ENCODE measurements at regions not wholly inside any gene's neighbourhood (a gene's known extent, or its start where the extent isn't known, plus 50 kb on each side); places are given as distances from the start of the nearest gene placed in this dataset.
A peak's percentile ranks its signal among the peaks of the same experiment; 100 is the strongest.
"Not testable (repeated sequence)": the region's sequence is repeated elsewhere in the genome, so short reads cannot be mapped to it uniquely, and the experiment has no call there.

DNA sequence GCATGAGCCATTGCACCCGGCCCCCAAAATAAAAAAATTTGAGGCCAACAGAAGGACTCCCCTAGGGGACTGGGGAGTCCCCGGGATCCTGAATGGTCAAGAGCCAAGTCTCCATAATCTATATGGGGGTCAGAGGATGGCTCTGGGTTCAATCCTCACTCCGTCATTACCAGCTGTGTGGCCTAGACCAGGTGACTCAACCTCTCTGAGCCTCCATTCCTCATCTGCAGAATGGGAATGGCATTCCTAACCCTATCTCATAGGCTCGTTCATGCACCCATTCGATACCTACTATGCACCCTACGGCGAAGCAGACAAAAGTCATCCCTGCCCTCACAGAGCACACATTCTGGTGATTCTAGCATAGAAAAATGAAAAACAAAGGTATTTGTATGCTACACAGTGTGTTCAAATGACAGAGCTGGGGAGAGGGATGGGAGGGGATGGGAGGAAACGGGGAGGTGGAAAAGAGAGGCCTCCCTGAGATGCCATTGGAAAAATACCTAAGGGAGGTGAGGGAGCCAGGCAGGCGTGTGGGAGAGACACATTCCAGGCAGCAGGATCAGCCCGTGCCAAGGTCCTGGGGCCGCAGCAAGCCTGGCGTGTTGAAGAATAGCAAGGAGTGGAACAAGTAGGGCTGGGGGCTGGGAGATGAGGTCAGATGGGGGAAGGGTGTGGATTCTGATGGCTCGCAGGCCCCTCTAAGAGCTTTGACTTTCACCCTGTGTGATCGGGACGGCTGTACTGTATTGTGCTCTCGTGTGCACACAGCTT is 71.2 kb downstream of the RMI2 start:
- no peak for DNase-seq (ENCODE audit: low spot score)

DNA sequence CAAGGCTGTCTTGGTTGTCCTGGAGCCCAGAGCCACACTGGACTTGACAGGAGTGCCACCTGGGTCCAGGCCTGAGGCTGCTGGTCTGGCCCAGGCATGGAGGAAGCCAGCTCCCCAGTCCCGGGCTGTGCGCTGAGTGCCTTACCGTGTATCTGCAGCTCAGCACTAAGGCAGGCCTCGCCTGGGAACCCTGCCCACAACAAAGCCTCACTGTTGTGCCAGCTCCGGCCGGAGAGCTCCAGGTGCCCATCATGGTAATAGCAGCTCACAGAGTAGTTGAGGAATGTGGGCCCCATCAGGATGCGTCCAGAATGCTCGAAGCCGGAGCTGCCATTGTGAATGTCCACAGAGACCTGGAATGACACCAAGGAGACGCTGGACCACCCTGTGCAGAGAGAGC is 72.2 kb downstream of the RMI2 start:
- no peak for DNase-seq (ENCODE audit: low spot score)

GRCh38 chr16:11418506-11418905 is 73.2 kb downstream of the RMI2 start:
- DNase-seq (ENCODE audit: low spot score): no peak

GRCh38 chr16:11420067-11420466 is 74.8 kb downstream of the RMI2 start:
- not testable (repeated sequence) for DNase-seq (ENCODE audit: low spot score)

- DNase-seq (ENCODE audit: low spot score): no peak
Measured at GRCh38 chr16:11420895-11421294, 75.6 kb downstream of the RMI2 start.

- DNase-seq (ENCODE audit: low spot score): no peak
Measured at GRCh38 chr16:11422381-11423314, 77.4 kb downstream of the RMI2 start.

GRCh38 chr16:11423315-11424117 is 78.3 kb downstream of the RMI2 start:
- DNase-seq (ENCODE audit: low spot score): no peak

- no peak for DNase-seq (ENCODE audit: low spot score)
Measured at GRCh38 chr16:11424118-11424460, 78.8 kb downstream of the RMI2 start.

- no peak for DNase-seq (ENCODE audit: low spot score)
Measured at GRCh38 chr16:11425140-11425539, 79.9 kb downstream of the RMI2 start.

DNA sequence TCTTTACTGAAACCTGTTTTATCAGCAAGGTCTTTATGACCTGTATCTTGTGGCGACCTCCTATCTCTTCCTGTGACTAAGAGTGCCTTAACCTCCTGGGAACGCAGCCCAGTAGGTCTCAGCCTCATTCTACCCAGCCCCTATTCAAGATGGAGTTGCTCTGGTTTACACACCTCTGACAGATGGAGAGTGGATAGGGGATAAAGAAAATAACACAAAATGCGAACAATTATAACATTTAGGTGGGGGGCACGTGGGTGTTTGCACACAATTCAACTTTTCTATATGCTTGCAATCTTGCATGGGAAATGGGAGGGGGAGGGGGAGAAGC is 83.3 kb downstream of the RMI2 start:
- no peak for DNase-seq (ENCODE audit: low spot score)

DNA sequence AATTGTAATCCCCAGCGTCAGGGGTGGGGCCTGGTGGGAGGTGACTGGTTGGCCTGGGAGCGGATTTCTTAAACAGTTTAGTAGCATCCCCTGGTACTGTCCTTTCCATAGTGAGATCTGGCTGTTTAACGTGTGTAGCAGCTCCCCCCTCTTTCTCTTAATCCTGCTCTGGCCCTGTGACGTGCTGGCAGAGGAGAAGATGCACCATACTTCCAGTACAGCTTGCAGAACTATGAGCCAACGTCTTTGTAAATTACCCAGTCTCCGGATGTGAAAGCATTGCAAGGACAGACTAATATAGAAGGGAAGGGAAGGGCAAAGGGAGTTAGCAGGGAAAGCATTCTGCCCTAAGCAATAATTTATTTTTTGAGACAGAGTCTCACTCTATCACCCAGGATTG is 83.9 kb downstream of the RMI2 start:
- DNase-seq (ENCODE audit: low spot score): no peak

DNA sequence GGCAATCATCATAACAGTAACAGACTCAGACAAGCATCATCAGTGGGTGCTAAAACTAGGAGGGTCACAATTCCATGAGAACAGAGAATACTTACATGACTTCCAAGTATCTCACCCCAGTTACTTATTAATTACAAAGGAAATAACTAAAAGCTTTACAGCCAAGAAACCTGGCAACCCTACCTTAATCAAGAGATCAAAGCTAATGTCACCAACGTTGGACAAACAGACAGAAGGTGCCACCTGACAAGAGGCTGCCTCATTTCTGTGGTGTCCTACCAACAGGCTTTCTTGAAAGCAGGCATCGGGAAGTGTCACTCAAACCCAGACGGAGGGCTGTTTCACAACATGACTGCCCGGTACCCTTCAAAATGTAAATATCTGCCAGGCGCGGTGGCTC is 84.6 kb downstream of the RMI2 start:
- no peak for DNase-seq (ENCODE audit: low spot score)

DNA sequence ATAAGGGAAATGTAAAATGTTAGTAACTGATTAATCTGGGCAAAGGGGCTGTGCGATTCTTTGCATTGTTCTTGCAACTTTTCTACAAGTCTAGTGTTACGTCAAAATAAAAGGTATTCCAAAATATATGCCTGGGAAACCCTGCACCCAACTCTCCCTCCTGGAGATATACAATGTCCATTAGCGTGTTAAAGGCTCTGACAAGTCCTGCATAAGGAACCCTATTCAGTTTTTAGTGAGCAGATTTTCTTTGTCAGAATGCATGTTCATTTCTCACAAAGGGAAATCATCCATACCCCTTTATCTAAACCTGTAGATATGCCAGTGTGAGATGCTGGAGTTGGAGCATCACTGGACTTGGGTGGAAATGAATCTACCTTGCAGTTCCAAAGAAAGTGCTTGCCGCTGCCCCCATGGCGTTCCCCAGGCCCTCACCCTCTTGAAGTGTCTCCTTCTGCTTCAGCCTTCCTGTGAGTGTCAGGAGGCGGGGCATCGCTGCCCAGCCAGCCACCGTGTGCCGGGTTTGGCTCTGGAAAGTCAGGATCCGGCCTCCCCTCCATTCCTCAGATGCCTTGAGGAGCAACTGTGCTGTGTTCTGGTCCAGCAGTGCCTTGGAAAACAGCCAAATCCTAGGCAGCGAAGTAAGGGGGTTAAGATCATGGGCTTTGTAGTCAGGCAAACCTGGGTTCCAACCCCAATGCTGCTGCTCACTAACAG is 85.5 kb downstream of the RMI2 start:
- no peak for DNase-seq (ENCODE audit: low spot score)

- DNase-seq (ENCODE audit: low spot score): peak; percentile 12
Measured at GRCh38 chr16:11431915-11432465, 86.7 kb downstream of the RMI2 start.

GRCh38 chr16:11432856-11433395 is 87.7 kb downstream of the RMI2 start:
- no peak for DNase-seq (ENCODE audit: low spot score)

DNA sequence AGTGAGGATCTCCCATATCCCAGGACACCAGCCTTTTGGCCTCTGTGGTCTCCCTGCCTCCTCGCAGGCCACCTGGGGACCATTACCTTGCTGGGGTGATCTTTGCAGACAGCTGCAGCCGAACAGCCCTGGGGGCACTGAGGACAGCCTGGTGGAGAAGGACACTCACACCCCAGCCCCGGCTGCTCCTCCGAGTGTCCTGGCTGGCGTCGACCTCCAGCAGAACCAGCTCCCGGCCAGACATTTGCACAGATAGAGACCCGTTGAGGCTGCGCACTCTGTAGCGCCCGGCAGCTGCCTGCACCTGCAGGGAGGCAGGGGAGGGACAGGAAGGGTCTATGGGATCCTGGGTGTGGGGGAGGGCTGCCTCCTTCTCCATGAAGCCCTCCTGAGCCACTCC is 90.3 kb downstream of the RMI2 start:
- no peak for DNase-seq (ENCODE audit: low spot score)

GRCh38 chr16:11437069-11437468 is 91.8 kb downstream of the RMI2 start:
- DNase-seq (ENCODE audit: low spot score): no peak

DNA sequence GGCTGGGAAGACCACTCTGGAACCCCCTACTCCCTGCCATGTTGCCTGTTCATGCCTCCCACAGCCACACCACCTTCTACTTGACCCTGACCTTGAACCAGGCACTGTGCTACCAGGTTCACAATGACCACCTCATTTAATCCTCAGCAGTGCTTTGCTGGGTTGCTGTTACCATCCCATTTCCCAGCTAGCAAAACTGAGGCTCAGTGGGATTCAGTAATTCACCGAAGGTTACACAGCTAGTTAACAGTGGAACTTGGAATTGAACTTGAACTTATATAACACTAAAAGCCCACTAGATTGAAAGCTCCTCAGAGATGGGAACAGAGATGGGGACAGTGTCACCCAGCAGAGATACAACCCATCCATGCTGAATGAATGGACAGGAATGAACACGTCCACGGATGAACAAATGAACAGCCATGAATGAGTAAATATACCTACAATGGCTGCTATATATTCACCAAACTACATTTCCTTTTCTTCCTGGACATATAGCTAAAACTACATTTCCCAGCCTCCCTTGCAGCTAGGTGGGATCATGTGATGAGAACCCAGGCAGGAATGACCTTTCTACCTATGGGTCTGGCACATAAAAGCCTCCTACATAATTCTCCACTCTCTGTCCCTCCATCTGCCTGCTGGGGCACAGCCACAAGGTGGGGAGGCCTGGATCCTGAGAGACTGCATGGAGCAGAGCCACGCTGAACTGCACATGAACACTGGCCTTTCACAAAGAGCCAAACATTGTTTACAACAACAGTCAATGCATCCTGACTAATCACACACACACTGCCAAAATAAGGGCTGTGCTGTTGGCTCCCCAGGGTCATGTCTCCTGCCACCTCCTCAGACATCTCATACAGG is 94.8 kb downstream of the RMI2 start:
- DNase-seq (ENCODE audit: low spot score): no peak

- DNase-seq (ENCODE audit: low spot score): no peak
Measured at GRCh38 chr16:11440657-11441012, 95.4 kb downstream of the RMI2 start.

- no peak for DNase-seq (ENCODE audit: low spot score)
Measured at GRCh38 chr16:11445486-11445885, 100.2 kb downstream of the RMI2 start.
